ENCODE measurements at regions not wholly inside any gene's neighbourhood (a gene's known extent, or its start where the extent isn't known, plus 50 kb on each side); places are given as distances from the start of the nearest gene placed in this dataset.
"Not testable (repeated sequence)": the region's sequence is repeated elsewhere in the genome, so short reads cannot be mapped to it uniquely, and the experiment has no call there.

GRCh38 chr10:27345455-27345920 is 104.9 kb upstream of the ACBD5 start:
- no peak for ATAC-seq (ENCODE audit: low FRiP score)

GRCh38 chr10:27344568-27345454 is 104.2 kb upstream of the ACBD5 start:
- no peak for DNase-seq (ENCODE audit: low spot score)
- no peak for TF ChIP-seq CTCF (IDR thresholded peaks at IDR 0.05)
- ATAC-seq (ENCODE audit: low FRiP score) = no peak

More at GRCh38 chr10:27345455-27345920, 104.9 kb upstream of the ACBD5 start:
- DNase-seq (ENCODE audit: low spot score) = no peak
- no peak for TF ChIP-seq CTCF (IDR thresholded peaks at IDR 0.05)

- DNase-seq (ENCODE audit: low spot score) (no peak), ATAC-seq (ENCODE audit: low FRiP score) (no peak)
- TF ChIP-seq CTCF (IDR thresholded peaks at IDR 0.05) = no peak
Measured at GRCh38 chr10:27341001-27341400, 100.4 kb upstream of the ACBD5 start.

- ATAC-seq (ENCODE audit: low FRiP score); DNase-seq (ENCODE audit: low spot score): not testable (repeated sequence)
Measured at GRCh38 chr10:27335246-27335645, 94.6 kb upstream of the ACBD5 start.

- DNase-seq (ENCODE audit: low spot score) (no peak), ATAC-seq (ENCODE audit: low FRiP score) (no peak)
- TF ChIP-seq CTCF (IDR thresholded peaks at IDR 0.05) = no peak
Measured at GRCh38 chr10:27330074-27330473, 89.5 kb upstream of the ACBD5 start.

GRCh38 chr10:27328946-27329345 is 88.3 kb upstream of the ACBD5 start:
- TF ChIP-seq CTCF (IDR thresholded peaks at IDR 0.05) = no peak
- no peak for ATAC-seq (ENCODE audit: low FRiP score)
- DNase-seq (ENCODE audit: low spot score) = no peak

- DNase-seq (ENCODE audit: low spot score); ATAC-seq (ENCODE audit: low FRiP score): not testable (repeated sequence)
Measured at GRCh38 chr10:27326748-27327147, 86.2 kb upstream of the ACBD5 start.

GRCh38 chr10:27319752-27320431 is 79.3 kb upstream of the ACBD5 start:
- no peak for DNase-seq (ENCODE audit: low spot score)
- TF ChIP-seq CTCF (IDR thresholded peaks at IDR 0.05) = no peak
- ATAC-seq (ENCODE audit: low FRiP score) = peak; percentile 70

GRCh38 chr10:27319139-27319538 is 78.5 kb upstream of the ACBD5 start:
- DNase-seq (ENCODE audit: low spot score); ATAC-seq (ENCODE audit: low FRiP score): not testable (repeated sequence)

GRCh38 chr10:27315082-27315481 is 74.5 kb upstream of the ACBD5 start:
- not testable (repeated sequence) for ATAC-seq (ENCODE audit: low FRiP score); DNase-seq (ENCODE audit: low spot score)

GRCh38 chr10:27313586-27313985 is 73.0 kb upstream of the ACBD5 start:
- DNase-seq (ENCODE audit: low spot score); ATAC-seq (ENCODE audit: low FRiP score): not testable (repeated sequence)
